ENCODE measurements at regions not wholly inside any gene's neighbourhood (a gene's known extent, or its start where the extent isn't known, plus 50 kb on each side); places are given as distances from the start of the nearest gene placed in this dataset.
"Not testable (repeated sequence)": the region's sequence is repeated elsewhere in the genome, so short reads cannot be mapped to it uniquely, and the experiment has no call there.

DNA sequence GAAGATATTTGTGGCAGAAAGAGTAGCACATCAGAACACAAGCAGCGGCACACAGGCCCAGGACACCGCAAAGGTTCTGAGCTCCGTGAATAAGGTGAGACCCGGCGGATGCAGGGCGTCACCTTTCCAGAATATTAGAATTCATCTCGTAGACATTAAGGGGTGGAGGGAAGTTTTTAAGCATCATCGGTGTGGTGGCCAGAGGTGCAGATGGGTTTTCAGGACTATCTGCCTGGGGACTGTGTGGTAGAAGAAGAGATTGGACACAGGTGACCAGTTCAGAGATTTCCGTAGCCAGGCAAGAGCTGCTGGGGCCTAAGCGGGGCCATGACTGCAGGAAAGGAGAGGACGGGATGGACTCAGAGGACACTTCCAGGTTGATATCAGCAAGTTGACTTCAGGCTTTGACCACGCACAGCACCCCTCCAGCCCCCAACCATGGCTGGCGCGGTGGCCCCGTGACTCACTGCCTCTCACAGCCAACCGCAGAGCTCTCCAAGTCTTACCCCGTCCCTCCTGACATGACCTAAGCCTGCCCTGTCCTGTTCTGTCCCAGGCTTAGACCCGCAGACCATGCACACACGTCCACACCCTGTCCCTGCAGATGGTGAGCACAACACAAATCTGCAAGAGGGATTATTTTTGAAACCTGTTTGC, 97.2 kb downstream of the OAT start:
- Histone ChIP-seq H3K9me3 (no peaks in the 10 kb centered on the region), H3K4me1 (ENCODE audit: control insufficient read depth in 1 of 2, extremely low read depth in 1 of 2, insufficient read depth in 2 of 2, low read length in 2 of 2) (no peaks in the 10 kb centered on the region), H3K27ac (ENCODE audit: low read length) (no peak overlapping the region), H3K4me3 (ENCODE audit: control insufficient read depth in 1 of 2, extremely low read depth in 1 of 2, low read length in 1 of 2) (no peak overlapping the region), H3K27me3 (replicated peaks in 1 of 2; ENCODE audit: control insufficient read depth in 2 of 2, extremely low read depth in 1 of 2, insufficient read depth in 2 of 2, low read length in 1 of 2) (peaks cover 0 to 13% of the 10 kb centered on the region in 2 experiments), H3K36me3 (ENCODE audit: control insufficient read depth in 2 of 2, extremely low read depth in 1 of 2, insufficient read depth in 1 of 2, low read length in 1 of 2) (no peaks in the 10 kb centered on the region)
- ATAC-seq (replicated peaks in 1 of 4) (no peak), DNase-seq (no peak)
- WGBS (ENCODE audit: insufficient coverage), result 88% methylated on average over 15 of the region's 19 CpGs
- ChIA-PET POLR2A (interaction anchor here in 1 of 2 donors (0.6 kb wide), 1 partner anchor 7 kb away, joined by 3 read pairs; no protein-coding TSS in a partner anchor), CTCF (no interaction called here)
- H3K4me3 Mint-ChIP-seq, result no peak overlapping the region
- no peaks in the 10 kb centered on the region for H3K36me3 Mint-ChIP-seq
- H3K27me3 Mint-ChIP-seq, result peaks cover 4 to 5% of the 10 kb centered on the region in 2 donors
- no peak overlapping the region for H3K27ac Mint-ChIP-seq
- no peaks in the 10 kb centered on the region for H3K4me1 Mint-ChIP-seq
- no peaks in the 10 kb centered on the region for H3K9me3 Mint-ChIP-seq

GRCh38 chr10:124320778-124321432, 97.8 kb downstream of the OAT start:
- no peaks in the 10 kb centered on the region for H3K9me3 Mint-ChIP-seq
- POLR2A ChIA-PET, result no interaction called here
- WGBS (ENCODE audit: insufficient coverage), result 75% methylated on average over 2 of the region's 15 CpGs
- no peaks in the 10 kb centered on the region for H3K36me3 Mint-ChIP-seq
- CTCF ChIA-PET, result no interaction called here
- H3K27ac ChIP-seq (ENCODE audit: low read length), result no peak overlapping the region
- no peaks in the 10 kb centered on the region for H3K4me1 Mint-ChIP-seq
- no peaks in the 10 kb centered on the region for H3K36me3 ChIP-seq (ENCODE audit: control insufficient read depth in 2 of 2, extremely low read depth in 1 of 2, insufficient read depth in 1 of 2, low read length in 1 of 2)
- no peak overlapping the region for H3K27ac Mint-ChIP-seq
- no peaks in the 10 kb centered on the region for H3K9me3 ChIP-seq
- peaks cover 0 to 13% of the 10 kb centered on the region in 2 experiments for H3K27me3 ChIP-seq (replicated peaks in 1 of 2; ENCODE audit: control insufficient read depth in 2 of 2, extremely low read depth in 1 of 2, insufficient read depth in 2 of 2, low read length in 1 of 2)
- no peak overlapping the region for H3K4me3 Mint-ChIP-seq
- peaks cover 2 to 4% of the 10 kb centered on the region in 2 donors for H3K27me3 Mint-ChIP-seq
- H3K4me3 ChIP-seq (ENCODE audit: control insufficient read depth in 1 of 2, extremely low read depth in 1 of 2, low read length in 1 of 2), result no peak overlapping the region
- no peaks in the 10 kb centered on the region for H3K4me1 ChIP-seq (ENCODE audit: control insufficient read depth in 1 of 2, extremely low read depth in 1 of 2, insufficient read depth in 2 of 2, low read length in 2 of 2)
- ATAC-seq (replicated peaks in 1 of 4) (no peak), DNase-seq (no peak)

DNA sequence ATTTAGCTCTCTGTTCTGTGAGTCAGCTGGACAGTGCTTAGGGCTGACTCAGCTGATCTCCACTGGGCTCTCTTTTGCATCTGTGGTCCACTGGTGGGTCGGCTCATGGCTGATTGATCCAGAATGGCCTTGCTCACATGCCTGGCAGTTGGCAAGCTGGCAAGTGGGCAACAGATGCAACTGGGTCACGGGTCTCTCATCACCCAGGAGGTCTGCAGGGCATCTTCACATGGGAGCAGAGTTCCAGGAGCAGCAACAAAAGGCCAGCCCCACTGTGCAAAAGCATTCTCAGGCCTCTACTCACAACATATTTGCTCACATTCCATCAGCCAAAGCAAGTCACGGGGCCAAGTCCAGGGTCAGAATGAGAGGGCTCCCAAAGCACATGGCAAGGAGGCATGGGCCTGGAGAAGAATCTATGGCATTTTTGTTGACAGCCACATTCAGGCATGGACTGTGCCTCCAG, 98.8 kb downstream of the OAT start:
- no peak overlapping the region for H3K27ac ChIP-seq (ENCODE audit: low read length)
- Mint-ChIP-seq H3K4me1 (no peaks in the 10 kb centered on the region), H3K36me3 (no peaks in the 10 kb centered on the region), H3K27me3 (peaks cover 2 to 3% of the 10 kb centered on the region in 2 donors), H3K4me3 (no peak overlapping the region), H3K9me3 (no peaks in the 10 kb centered on the region), H3K27ac (no peak overlapping the region)
- H3K4me3 ChIP-seq (ENCODE audit: control insufficient read depth in 1 of 2, extremely low read depth in 1 of 2, low read length in 1 of 2), result no peak overlapping the region
- DNase-seq, result no peak
- no peaks in the 10 kb centered on the region for H3K4me1 ChIP-seq (ENCODE audit: control insufficient read depth in 1 of 2, extremely low read depth in 1 of 2, insufficient read depth in 2 of 2, low read length in 2 of 2)
- H3K27me3 ChIP-seq (replicated peaks in 1 of 2; ENCODE audit: control insufficient read depth in 2 of 2, extremely low read depth in 1 of 2, insufficient read depth in 2 of 2, low read length in 1 of 2), result peaks cover 0 to 13% of the 10 kb centered on the region in 2 experiments
- no peak for ATAC-seq (replicated peaks in 1 of 4)
- no peaks in the 10 kb centered on the region for H3K36me3 ChIP-seq (ENCODE audit: control insufficient read depth in 2 of 2, extremely low read depth in 1 of 2, insufficient read depth in 1 of 2, low read length in 1 of 2)
- POLR2A ChIA-PET, result no interaction called here
- WGBS (ENCODE audit: insufficient coverage), result 58% methylated on average over 3 of the region's 3 CpGs
- H3K9me3 ChIP-seq, result no peaks in the 10 kb centered on the region
- CTCF ChIA-PET, result no interaction called here

- ATAC-seq (replicated peaks in 1 of 4); H3K4me3 Mint-ChIP-seq; H3K36me3 ChIP-seq (ENCODE audit: control insufficient read depth in 2 of 2, extremely low read depth in 1 of 2, insufficient read depth in 1 of 2, low read length in 1 of 2); H3K4me1 Mint-ChIP-seq; H3K27ac Mint-ChIP-seq; H3K36me3 Mint-ChIP-seq; H3K9me3 ChIP-seq; CTCF ChIA-PET; H3K9me3 Mint-ChIP-seq; DNase-seq; POLR2A ChIA-PET; H3K4me1 ChIP-seq (ENCODE audit: control insufficient read depth in 1 of 2, extremely low read depth in 1 of 2, insufficient read depth in 2 of 2, low read length in 2 of 2); H3K27me3 Mint-ChIP-seq; H3K27ac ChIP-seq (ENCODE audit: low read length); H3K4me3 ChIP-seq (ENCODE audit: control insufficient read depth in 1 of 2, extremely low read depth in 1 of 2, low read length in 1 of 2): not testable (repeated sequence)
- H3K27me3 ChIP-seq (replicated peaks in 1 of 2; ENCODE audit: control insufficient read depth in 2 of 2, extremely low read depth in 1 of 2, insufficient read depth in 2 of 2, low read length in 1 of 2), result peaks cover 0 to 12% of the 10 kb centered on the region in 2 experiments
Measured at GRCh38 chr10:124319520-124319919, 99.2 kb downstream of the OAT start.

DNA sequence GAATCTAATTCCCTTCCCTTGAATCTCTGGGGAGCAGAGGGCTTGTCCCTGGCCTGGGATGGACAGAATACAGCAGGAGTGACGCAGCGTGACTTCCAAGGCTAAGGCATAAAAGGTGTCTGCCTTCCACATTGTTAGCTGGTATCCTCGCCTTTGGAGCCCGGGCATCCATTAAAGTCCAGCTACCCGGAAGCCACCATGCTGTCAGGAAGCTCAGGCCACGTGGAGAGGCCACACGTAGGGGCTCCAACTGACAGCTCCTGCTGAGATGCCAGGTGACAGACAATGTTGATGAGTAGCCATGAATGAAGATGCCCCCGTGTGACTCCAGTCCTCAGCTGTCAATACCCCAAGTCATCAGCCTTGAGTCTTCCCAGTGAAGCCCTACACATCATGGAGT, 99.9 kb downstream of the OAT start:
- ChIA-PET POLR2A (no interaction called here), CTCF (no interaction called here)
- Histone ChIP-seq H3K9me3 (no peaks in the 10 kb centered on the region), H3K36me3 (ENCODE audit: control insufficient read depth in 2 of 2, extremely low read depth in 1 of 2, insufficient read depth in 1 of 2, low read length in 1 of 2) (no peaks in the 10 kb centered on the region), H3K4me3 (ENCODE audit: control insufficient read depth in 1 of 2, extremely low read depth in 1 of 2, low read length in 1 of 2) (no peak overlapping the region), H3K27me3 (replicated peaks in 1 of 2; ENCODE audit: control insufficient read depth in 2 of 2, extremely low read depth in 1 of 2, insufficient read depth in 2 of 2, low read length in 1 of 2) (peaks cover 0 to 9% of the 10 kb centered on the region in 2 experiments), H3K4me1 (ENCODE audit: control insufficient read depth in 1 of 2, extremely low read depth in 1 of 2, insufficient read depth in 2 of 2, low read length in 2 of 2) (no peaks in the 10 kb centered on the region), H3K27ac (ENCODE audit: low read length) (no peak overlapping the region)
- DNase-seq (no peak), ATAC-seq (replicated peaks in 1 of 4) (no peak)
- peaks cover 2 to 3% of the 10 kb centered on the region in 2 donors for H3K27me3 Mint-ChIP-seq
- H3K27ac Mint-ChIP-seq, result no peak overlapping the region
- H3K4me1 Mint-ChIP-seq, result no peaks in the 10 kb centered on the region
- peaks cover 0 to 2% (median 0%) of the 10 kb centered on the region in 3 donors for H3K9me3 Mint-ChIP-seq
- H3K4me3 Mint-ChIP-seq, result no peak overlapping the region
- 78% methylated on average over 8 of the region's 8 CpGs for WGBS (ENCODE audit: insufficient coverage)
- no peaks in the 10 kb centered on the region for H3K36me3 Mint-ChIP-seq

GRCh38 chr10:124318076-124318475, 100.6 kb downstream of the OAT start:
- Mint-ChIP-seq H3K9me3 (peaks cover 0 to 2% (median 0%) of the 10 kb centered on the region in 3 donors), H3K36me3 (no peaks in the 10 kb centered on the region), H3K4me1 (no peaks in the 10 kb centered on the region), H3K4me3 (no peak overlapping the region), H3K27me3 (peaks cover 0 to 3% of the 10 kb centered on the region in 2 donors), H3K27ac (no peak overlapping the region)
- DNase-seq (no peak), ATAC-seq (replicated peaks in 1 of 4) (no peak)
- Histone ChIP-seq H3K4me1 (ENCODE audit: control insufficient read depth in 1 of 2, extremely low read depth in 1 of 2, insufficient read depth in 2 of 2, low read length in 2 of 2) (no peaks in the 10 kb centered on the region), H3K27ac (ENCODE audit: low read length) (no peak overlapping the region), H3K36me3 (ENCODE audit: control insufficient read depth in 2 of 2, extremely low read depth in 1 of 2, insufficient read depth in 1 of 2, low read length in 1 of 2) (no peaks in the 10 kb centered on the region), H3K9me3 (no peaks in the 10 kb centered on the region), H3K4me3 (ENCODE audit: control insufficient read depth in 1 of 2, extremely low read depth in 1 of 2, low read length in 1 of 2) (no peak overlapping the region), H3K27me3 (replicated peaks in 1 of 2; ENCODE audit: control insufficient read depth in 2 of 2, extremely low read depth in 1 of 2, insufficient read depth in 2 of 2, low read length in 1 of 2) (peaks cover 0 to 7% of the 10 kb centered on the region in 2 experiments)
- ChIA-PET CTCF (no interaction called here), POLR2A (no interaction called here)
- 88% methylated on average over 13 of the region's 15 CpGs for WGBS (ENCODE audit: insufficient coverage)

Data from T-cell (primary cell).